Neural cell (in vitro differentiated cells): ENCODE measurements at regions not wholly inside any gene's neighbourhood (a gene's known extent, or its start where the extent isn't known, plus 50 kb on each side); places are given as distances from the start of the nearest gene placed in this dataset.

Experiments used
- CTCF ChIP-seq: fragments of 450-650 bp; IDR thresholded peaks from 2 replicates; pipeline ENCODE4 v1.5.1; 2014; ENCODE audit warnings: antibody characterized with exemption, mild to moderate bottlenecking, moderate library complexity; ENCODE audit not compliant: poor library complexity, severe bottlenecking
- EP300 ChIP-seq: fragments of 450-650 bp; conservative IDR thresholded peaks from 2 replicates; pipeline ENCODE4 v1.6.1; 2014; ENCODE audit warnings: antibody characterized with exemption, mild to moderate bottlenecking, moderate library complexity; ENCODE audit not compliant: poor library complexity, severe bottlenecking
- EZH2 ChIP-seq: fragments of 200-600, 300-800 bp; shearing (Covaris generic), sonication (generic); IDR thresholded peaks from 2 replicates; pipeline ENCODE4 v1.6.1; 2014; ENCODE audit warnings: antibody characterized with exemption, low read length, borderline replicate concordance, mild to moderate bottlenecking; ENCODE audit not compliant: insufficient read depth, poor library complexity, severe bottlenecking
- MXI1 ChIP-seq: fragments of 450-650 bp; conservative IDR thresholded peaks from 2 replicates; pipeline ENCODE4 v1.6.1; 2014; ENCODE audit warnings: antibody characterized with exemption, mild to moderate bottlenecking; ENCODE audit not compliant: poor library complexity, severe bottlenecking
- POLR2AphosphoS5 ChIP-seq: IDR thresholded peaks from 2 replicates; pipeline ENCODE4 v1.6.1; 2012
- RAD21 ChIP-seq: fragments of 450-650 bp; conservative IDR thresholded peaks from 2 replicates; pipeline ENCODE4 v1.6.1; 2014; ENCODE audit warnings: antibody characterized with exemption, mild to moderate bottlenecking, moderate library complexity
- REST ChIP-seq: IDR thresholded peaks from 2 replicates; pipeline ENCODE4 v1.6.1; 2012; ENCODE audit warnings: borderline replicate concordance
- SMC3 ChIP-seq: fragments of 450-650 bp; conservative IDR thresholded peaks from 2 replicates; pipeline ENCODE4 v1.6.1; 2014; ENCODE audit warnings: antibody characterized with exemption, mild to moderate bottlenecking, moderate library complexity; ENCODE audit not compliant: poor library complexity
- TAF1 ChIP-seq: IDR thresholded peaks from 2 replicates; pipeline ENCODE4 v1.6.1; 2012; ENCODE audit warnings: low read depth

- no peak for TF ChIP-seq CTCF
- no peak for TF ChIP-seq POLR2AphosphoS5
- no peak for TF ChIP-seq TAF1
- TF ChIP-seq EZH2, result no peak
- TF ChIP-seq MXI1, result no peak
- TF ChIP-seq EP300, result no peak
- TF ChIP-seq REST, result no peak
- TF ChIP-seq SMC3, result no peak
- no peak for TF ChIP-seq RAD21
Observed at GRCh38 chr2:81078631-81079030, 774.1 kb upstream of the LRRTM1 start.
